ENCODE measurements at regions not wholly inside any gene's neighbourhood (a gene's known extent, or its start where the extent isn't known, plus 50 kb on each side); places are given as distances from the start of the nearest gene placed in this dataset.
"Not testable (repeated sequence)": the region's sequence is repeated elsewhere in the genome, so short reads cannot be mapped to it uniquely, and the experiment has no call there.

- intact Hi-C loops (cut with DNase I; ENCODE audit: low total_unique reads), result no loop called here
- Histone ChIP-seq H3K27me3 (no peaks in the 10 kb centered on the region), H3K36me3 (no peaks in the 10 kb centered on the region), H3K4me1 (no peaks in the 10 kb centered on the region), H3K27ac (no peak overlapping the region), H3K9me3 (no peaks in the 10 kb centered on the region), H3K4me3 (no peak overlapping the region)
- in situ Hi-C loops (cut with MboI; ENCODE audit: low pct_ligation_motif_present in 1 of 4, low pct_unique_long_range_greater_than_20kb in 1 of 4, low sequenced_read_pairs in 3 of 4), result no loop called here
- DNase-seq, result no peak
- TF ChIP-seq, protein P1, sequence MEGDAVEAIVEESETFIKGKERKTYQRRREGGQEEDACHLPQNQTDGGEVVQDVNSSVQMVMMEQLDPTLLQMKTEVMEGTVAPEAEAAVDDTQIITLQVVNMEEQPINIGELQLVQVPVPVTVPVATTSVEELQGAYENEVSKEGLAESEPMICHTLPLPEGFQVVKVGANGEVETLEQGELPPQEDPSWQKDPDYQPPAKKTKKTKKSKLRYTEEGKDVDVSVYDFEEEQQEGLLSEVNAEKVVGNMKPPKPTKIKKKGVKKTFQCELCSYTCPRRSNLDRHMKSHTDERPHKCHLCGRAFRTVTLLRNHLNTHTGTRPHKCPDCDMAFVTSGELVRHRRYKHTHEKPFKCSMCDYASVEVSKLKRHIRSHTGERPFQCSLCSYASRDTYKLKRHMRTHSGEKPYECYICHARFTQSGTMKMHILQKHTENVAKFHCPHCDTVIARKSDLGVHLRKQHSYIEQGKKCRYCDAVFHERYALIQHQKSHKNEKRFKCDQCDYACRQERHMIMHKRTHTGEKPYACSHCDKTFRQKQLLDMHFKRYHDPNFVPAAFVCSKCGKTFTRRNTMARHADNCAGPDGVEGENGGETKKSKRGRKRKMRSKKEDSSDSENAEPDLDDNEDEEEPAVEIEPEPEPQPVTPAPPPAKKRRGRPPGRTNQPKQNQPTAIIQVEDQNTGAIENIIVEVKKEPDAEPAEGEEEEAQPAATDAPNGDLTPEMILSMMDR (IDR thresholded peaks at IDR 0.05), result no peak
- TF ChIP-seq POLR2A (IDR thresholded peaks at IDR 0.05), result no peak
- no peak for TF ChIP-seq EP300 (IDR thresholded peaks at IDR 0.05; ENCODE audit: low read depth)
- no peak for TF ChIP-seq POLR2AphosphoS5 (IDR thresholded peaks at IDR 0.05)
- 80% methylated on average over 3 of the region's 3 CpGs; no CpG with 5 or more reads in 1 of the 2 donors for WGBS, 2 donors (ENCODE audit: low coverage in 1 of 2)
Observed at GRCh38 chr7:104275900-104276299, 52.5 kb upstream of the LHFPL3 start.

DNA sequence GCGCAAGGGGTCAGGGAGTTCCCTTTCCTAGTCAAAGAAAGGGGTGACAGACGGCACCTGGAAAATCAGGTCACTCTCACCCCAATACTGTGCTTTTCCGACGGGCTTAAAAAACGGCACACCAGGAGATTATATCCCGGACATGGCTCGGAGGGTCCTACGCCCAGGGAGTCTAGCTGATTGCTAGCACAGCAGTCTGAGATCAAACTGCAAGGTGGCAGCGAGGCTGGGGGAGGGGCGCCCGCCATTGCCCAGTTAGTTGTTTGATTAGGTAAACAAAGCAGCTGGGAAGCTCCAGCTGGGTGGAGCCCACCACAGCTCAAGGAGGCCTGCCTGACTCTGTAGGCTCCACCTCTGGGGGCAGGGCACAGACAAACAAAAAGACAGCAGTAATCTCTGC, 51.7 kb upstream of the LHFPL3 start:
- H3K4me1 ChIP-seq; intact Hi-C loops (cut with DNase I; ENCODE audit: low total_unique reads); in situ Hi-C loops (cut with MboI; ENCODE audit: low pct_ligation_motif_present in 1 of 4, low pct_unique_long_range_greater_than_20kb in 1 of 4, low sequenced_read_pairs in 3 of 4); H3K9me3 ChIP-seq; H3K4me3 ChIP-seq; H3K27ac ChIP-seq; DNase-seq; H3K27me3 ChIP-seq; H3K36me3 ChIP-seq: not testable (repeated sequence)
- 93% methylated on average over 11 of the region's 11 CpGs; no CpG with 5 or more reads in 1 of the 2 donors for WGBS, 2 donors (ENCODE audit: low coverage in 1 of 2)
